PC-9 (cell line): ENCODE measurements at regions not wholly inside any gene's neighbourhood (a gene's known extent, or its start where the extent isn't known, plus 50 kb on each side); places are given as distances from the start of the nearest gene placed in this dataset.

Experiments used
- BruUV-seq: library from RNA; stranded (reverse); fragments of 400-500 nt; replicated peaks from 2 replicates; lab custom pipeline; 2021; lab: Mats Ljungman, UMichigan
- CTCF ChIA-PET: fragments of 300-600 bp; sonication (Branson Sonifier 250); formaldehyde crosslinking; loops from one replicate; lab custom pipeline; 2022; ENCODE audit warnings: antibody characterized with exemption; lab: Charles Lee
- POLR2A ChIA-PET: fragments of 300-600 bp; sonication (Branson Sonifier 250); formaldehyde crosslinking; loops from one replicate; lab custom pipeline; 2022; ENCODE audit warnings: antibody characterized with exemption; ENCODE audit not compliant: unreplicated experiment; lab: Charles Lee
- DNase-seq, 2 experiments: peaks; one replicate each; pipeline versions ENCODE4 v3.0.0 to v3.0.0-alpha.2; 2015 to 2022; ENCODE audit warnings: mixed read lengths in 1 of 2
- H2AFZ ChIP-seq: fragments of 200-600 bp; sonication (generic); 2 replicates; pipeline ENCODE4 v1.8.1; 2017; ENCODE audit warnings: antibody characterized with exemption
- H3F3A ChIP-seq: fragments of 200-600 bp; sonication (generic); 2 replicates; pipeline ENCODE4 v1.8.1; 2017; ENCODE audit warnings: antibody characterized with exemption, mild to moderate bottlenecking, low read depth; ENCODE audit not compliant: insufficient read depth
- H3K27ac ChIP-seq: fragments of 200-600 bp; sonication (generic); 2 replicates; pipeline ENCODE4 v1.6.1; 2016; ENCODE audit warnings: mixed run types
- H3K27me3 ChIP-seq: fragments of 200-600 bp; sonication (generic); 2 replicates; pipeline ENCODE4 v1.6.1; 2016; ENCODE audit warnings: low read depth, mixed run types; ENCODE audit not compliant: insufficient read depth
- H3K36me3 ChIP-seq: fragments of 200-600 bp; sonication (generic); 2 replicates; pipeline ENCODE4 v1.6.1; 2016; ENCODE audit warnings: low read depth, mixed run types
- H3K4me1 ChIP-seq: fragments of 200-600 bp; sonication (generic); replicated peaks from 2 replicates; pipeline ENCODE4 v1.6.1; 2016; ENCODE audit warnings: mixed run types; ENCODE audit not compliant: insufficient read depth
- H3K4me2 ChIP-seq: fragments of 200-600 bp; sonication (generic); 2 replicates; pipeline ENCODE4 v1.6.1; 2017; ENCODE audit warnings: mixed run types
- H3K4me3 ChIP-seq: fragments of 200-600 bp; sonication (generic); 2 replicates; pipeline ENCODE4 v1.6.1; 2016; ENCODE audit warnings: mixed run types
- H3K79me2 ChIP-seq: fragments of 200-600 bp; sonication (generic); 2 replicates; pipeline ENCODE4 v1.6.1; 2017; ENCODE audit warnings: low read depth, mixed run types
- H3K9me2 ChIP-seq: fragments of 200-600 bp; sonication (generic); 2 replicates; pipeline ENCODE4 v1.8.1; 2017; ENCODE audit warnings: mild to moderate bottlenecking; ENCODE audit not compliant: insufficient read depth
- H3K9me3 ChIP-seq: fragments of 200-600 bp; sonication (generic); 2 replicates; pipeline ENCODE4 v1.8.1; 2016; ENCODE audit warnings: low read depth; ENCODE audit not compliant: insufficient read depth
- H4K20me1 ChIP-seq: fragments of 200-600 bp; sonication (generic); 2 replicates; pipeline ENCODE4 v1.8.1; 2017; ENCODE audit not compliant: insufficient read depth
- EZH2 ChIP-seq: fragments of 200-600 bp; sonication (generic); IDR thresholded peaks from 2 replicates; pipeline ENCODE4 v1.8.0; 2017; ENCODE audit warnings: antibody characterized with exemption, low read depth
- intact Hi-C: fragments of 100-400 bp; cut with micrococcal nuclease; formaldehyde crosslinking; loops from one replicate; pipeline ENCODE4 v1.10.0; 2022; ENCODE audit not compliant: unreplicated experiment
- TF ChIP-seq, protein P1 (sequence below): fragments of 200-600 bp; sonication (generic); conservative IDR thresholded peaks from 2 replicates; pipeline ENCODE4 v1.6.1; 2017; ENCODE audit warnings: mixed run types, antibody characterized with exemption, mild to moderate bottlenecking, moderate library complexity

DNA sequence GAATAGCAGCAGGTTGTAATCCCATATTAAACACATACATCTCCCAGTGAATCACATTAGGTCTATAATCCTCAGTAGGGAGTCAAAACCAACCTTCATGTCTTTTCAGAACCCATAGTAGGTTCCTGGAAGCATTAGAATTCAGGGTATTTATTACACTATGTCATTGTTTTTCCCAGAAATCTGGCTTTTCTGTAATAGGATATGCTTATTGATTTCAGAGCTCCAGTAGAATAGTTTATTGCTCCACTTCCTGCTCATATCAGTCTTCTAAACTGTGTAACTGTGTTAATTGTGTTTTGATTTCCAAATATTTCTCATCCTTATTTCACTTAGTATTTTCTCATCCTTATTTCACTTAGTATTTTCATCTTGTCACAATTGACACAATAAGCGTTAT lies 268.0 kb downstream of the CCDC59 start:
- Histone ChIP-seq H3K4me3 (no peak overlapping the region), H3F3A (no peaks in the 10 kb centered on the region), H3K36me3 (no peaks in the 10 kb centered on the region), H3K27me3 (no peaks in the 10 kb centered on the region), H3K79me2 (no peaks in the 10 kb centered on the region), H3K9me3 (no peaks in the 10 kb centered on the region), H3K27ac (no peak overlapping the region), H4K20me1 (no peaks in the 10 kb centered on the region), H3K4me1 (no peaks in the 10 kb centered on the region), H2AFZ (no peak overlapping the region), H3K4me2 (0 out of 2 replicates have a peak overlapping the region, but pooled peaks have one; percentile 29), H3K9me2 (no peaks in the 10 kb centered on the region)
- CTCF ChIA-PET, result no interaction called here
- TF ChIP-seq, protein P1, sequence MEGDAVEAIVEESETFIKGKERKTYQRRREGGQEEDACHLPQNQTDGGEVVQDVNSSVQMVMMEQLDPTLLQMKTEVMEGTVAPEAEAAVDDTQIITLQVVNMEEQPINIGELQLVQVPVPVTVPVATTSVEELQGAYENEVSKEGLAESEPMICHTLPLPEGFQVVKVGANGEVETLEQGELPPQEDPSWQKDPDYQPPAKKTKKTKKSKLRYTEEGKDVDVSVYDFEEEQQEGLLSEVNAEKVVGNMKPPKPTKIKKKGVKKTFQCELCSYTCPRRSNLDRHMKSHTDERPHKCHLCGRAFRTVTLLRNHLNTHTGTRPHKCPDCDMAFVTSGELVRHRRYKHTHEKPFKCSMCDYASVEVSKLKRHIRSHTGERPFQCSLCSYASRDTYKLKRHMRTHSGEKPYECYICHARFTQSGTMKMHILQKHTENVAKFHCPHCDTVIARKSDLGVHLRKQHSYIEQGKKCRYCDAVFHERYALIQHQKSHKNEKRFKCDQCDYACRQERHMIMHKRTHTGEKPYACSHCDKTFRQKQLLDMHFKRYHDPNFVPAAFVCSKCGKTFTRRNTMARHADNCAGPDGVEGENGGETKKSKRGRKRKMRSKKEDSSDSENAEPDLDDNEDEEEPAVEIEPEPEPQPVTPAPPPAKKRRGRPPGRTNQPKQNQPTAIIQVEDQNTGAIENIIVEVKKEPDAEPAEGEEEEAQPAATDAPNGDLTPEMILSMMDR, result no peak
- TF ChIP-seq EZH2, result no peak
- no TSS peak for BruUV-seq
- POLR2A ChIA-PET, result no interaction called here
- intact Hi-C loops, result no loop called here
- no peak for DNase-seq

DNA sequence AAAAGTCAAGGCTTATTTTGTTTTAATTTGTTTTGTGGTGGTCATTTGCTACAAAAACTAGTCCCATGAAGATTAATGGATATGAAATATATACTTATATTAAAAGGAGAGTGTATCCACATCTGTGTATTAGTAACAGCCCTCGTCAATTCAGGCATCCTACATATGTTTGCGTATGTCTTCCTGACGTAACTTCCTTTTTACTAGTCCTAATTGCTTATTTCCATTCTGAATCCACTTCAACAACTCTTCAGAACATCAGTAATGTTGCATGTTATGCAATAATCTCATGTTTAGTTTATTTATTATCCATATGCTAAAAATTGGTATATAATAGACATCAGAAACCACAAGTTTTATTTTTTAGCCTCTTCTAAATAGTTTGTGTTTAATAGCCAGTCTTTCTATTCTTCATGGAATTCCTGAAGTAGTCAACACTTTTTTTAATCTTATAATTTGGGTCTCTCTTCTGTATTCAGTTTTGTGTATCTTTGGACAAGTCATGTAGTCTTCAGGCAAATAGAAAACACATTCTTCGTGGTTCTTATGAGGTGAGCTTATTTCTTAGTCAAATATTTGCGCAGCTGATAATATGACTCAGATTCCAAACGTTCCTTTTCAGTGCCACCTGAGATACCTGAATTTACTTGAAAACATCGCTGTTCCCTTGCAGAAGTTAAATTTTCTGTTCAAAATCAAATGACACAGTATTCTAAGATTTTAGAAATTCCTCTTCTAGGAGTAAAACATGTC lies 268.6 kb downstream of the CCDC59 start:
- H3K9me2 ChIP-seq, result no peaks in the 10 kb centered on the region
- H3F3A ChIP-seq, result no peaks in the 10 kb centered on the region
- CTCF ChIA-PET, result no interaction called here
- no peaks in the 10 kb centered on the region for H3K36me3 ChIP-seq
- no peak overlapping the region for H3K27ac ChIP-seq
- no peak overlapping the region for H2AFZ ChIP-seq
- no peaks in the 10 kb centered on the region for H3K27me3 ChIP-seq
- no peak overlapping the region for H3K4me3 ChIP-seq
- no peaks in the 10 kb centered on the region for H3K4me1 ChIP-seq
- TF ChIP-seq EZH2, result no peak
- TF ChIP-seq, protein P1, result no peak
- H3K4me2 ChIP-seq, result 0 out of 2 replicates have a peak overlapping the region, but pooled peaks have one; percentile 29
- no peaks in the 10 kb centered on the region for H3K79me2 ChIP-seq
- peak in 1 of 2 experiments; percentile 59 for DNase-seq
- intact Hi-C loops, result loop anchor here (2.0 kb wide), 1 partner anchor 45 kb away; no protein-coding TSS in a partner anchor
- no TSS peak for BruUV-seq
- POLR2A ChIA-PET, result no interaction called here
- H3K9me3 ChIP-seq, result no peaks in the 10 kb centered on the region
- no peaks in the 10 kb centered on the region for H4K20me1 ChIP-seq

DNA sequence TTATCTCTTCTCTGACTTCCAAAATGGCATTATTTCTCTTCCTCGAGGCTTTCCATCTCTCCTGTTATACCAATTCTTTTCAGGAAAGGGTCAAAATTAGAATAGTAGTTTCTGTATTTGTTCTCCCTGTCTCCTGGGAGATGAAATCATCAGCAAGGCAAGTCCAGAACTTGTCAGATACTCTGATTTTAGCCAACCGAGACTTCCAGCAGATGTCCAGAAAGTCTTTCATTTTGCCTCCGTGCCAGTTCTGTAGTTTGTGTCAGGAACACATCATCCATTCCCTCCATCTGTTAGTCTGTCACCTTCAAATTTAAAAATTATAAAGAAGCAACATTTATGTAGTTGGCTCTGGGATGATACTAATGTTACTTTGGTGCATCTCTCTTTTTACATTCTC lies 275.7 kb downstream of the CCDC59 start:
- H3K9me3 ChIP-seq, result no peaks in the 10 kb centered on the region
- H3K79me2 ChIP-seq, result no peaks in the 10 kb centered on the region
- H3K4me1 ChIP-seq, result no peaks in the 10 kb centered on the region
- no peaks in the 10 kb centered on the region for H3K36me3 ChIP-seq
- BruUV-seq, result no TSS peak
- no peak overlapping the region for H2AFZ ChIP-seq
- no peak overlapping the region for H3K4me3 ChIP-seq
- DNase-seq, result no peak
- CTCF ChIA-PET, result no interaction called here
- H4K20me1 ChIP-seq, result no peaks in the 10 kb centered on the region
- no peaks in the 10 kb centered on the region for H3K9me2 ChIP-seq
- H3K4me2 ChIP-seq, result no peak overlapping the region
- no peaks in the 10 kb centered on the region for H3F3A ChIP-seq
- H3K27me3 ChIP-seq, result no peaks in the 10 kb centered on the region
- POLR2A ChIA-PET, result no interaction called here
- intact Hi-C loops, result no loop called here
- no peak overlapping the region for H3K27ac ChIP-seq
- no peak for TF ChIP-seq EZH2
- TF ChIP-seq, protein P1, result no peak
